ENCODE measurements at regions not wholly inside any gene's neighbourhood (a gene's known extent, or its start where the extent isn't known, plus 50 kb on each side); places are given as distances from the start of the nearest gene placed in this dataset.
"Not testable (repeated sequence)": the region's sequence is repeated elsewhere in the genome, so short reads cannot be mapped to it uniquely, and the experiment has no call there.

DNA sequence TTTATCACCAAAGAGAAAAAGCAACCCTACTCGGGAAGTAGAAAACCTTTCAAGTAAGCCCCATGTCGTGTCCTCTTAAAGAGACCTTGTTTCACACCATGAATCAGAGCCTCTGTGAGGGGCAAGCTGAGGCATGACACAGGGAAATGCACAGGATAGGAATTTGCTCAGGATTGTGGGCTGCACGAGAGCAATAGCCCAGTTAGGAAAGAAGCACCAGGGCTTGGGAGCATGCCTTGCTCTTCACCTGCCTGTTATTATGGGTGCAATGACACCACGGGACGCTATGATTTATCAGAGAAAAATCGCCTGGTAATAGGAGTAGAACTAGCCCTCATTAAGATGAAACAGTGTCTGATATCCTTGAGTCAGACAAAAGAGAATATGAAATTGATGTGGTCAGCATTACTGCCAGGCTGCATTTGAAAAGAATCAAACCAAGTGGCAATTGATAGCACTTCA, 562.9 kb upstream of the NRP1 start:
- no peak for DNase-seq

DNA sequence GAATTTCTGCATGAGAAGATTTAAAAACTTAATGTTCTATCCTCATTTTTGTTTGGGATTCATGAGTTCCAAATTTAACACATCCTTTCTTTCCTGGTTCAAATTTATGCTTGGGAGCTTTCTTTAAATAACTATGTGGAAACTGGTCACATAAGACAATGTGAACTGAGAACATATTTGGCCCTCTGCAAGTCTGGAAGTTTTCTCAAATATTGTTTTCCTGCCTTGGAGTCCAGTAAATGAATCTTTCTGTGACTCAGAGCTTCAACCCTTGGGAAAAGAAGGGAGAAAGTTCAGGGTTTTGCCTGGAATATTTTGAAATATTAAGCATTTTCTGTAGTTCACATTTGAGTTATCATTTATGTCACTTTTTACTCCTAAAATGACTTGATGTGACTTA, 559.0 kb upstream of the NRP1 start:
- no peak for DNase-seq

DNA sequence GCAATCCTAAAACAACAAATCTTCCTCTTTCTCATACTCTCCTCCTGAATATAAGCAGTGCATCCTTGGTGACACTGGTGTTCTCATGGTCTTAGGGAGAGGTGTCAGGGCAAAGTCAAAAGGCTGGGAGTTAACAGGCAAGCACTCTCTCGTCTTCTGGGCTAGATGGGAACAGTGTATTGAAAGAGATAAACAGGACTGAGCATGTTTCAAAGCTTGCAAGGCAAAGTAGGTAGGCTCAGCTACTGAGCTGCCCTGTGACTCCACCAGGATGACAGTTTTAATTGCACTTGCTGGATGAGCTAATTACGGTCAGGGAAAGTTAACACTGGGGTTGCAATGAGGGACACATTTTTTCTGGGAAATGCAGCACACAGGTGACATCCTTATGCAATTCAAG, 554.9 kb upstream of the NRP1 start:
- DNase-seq = no peak

DNA sequence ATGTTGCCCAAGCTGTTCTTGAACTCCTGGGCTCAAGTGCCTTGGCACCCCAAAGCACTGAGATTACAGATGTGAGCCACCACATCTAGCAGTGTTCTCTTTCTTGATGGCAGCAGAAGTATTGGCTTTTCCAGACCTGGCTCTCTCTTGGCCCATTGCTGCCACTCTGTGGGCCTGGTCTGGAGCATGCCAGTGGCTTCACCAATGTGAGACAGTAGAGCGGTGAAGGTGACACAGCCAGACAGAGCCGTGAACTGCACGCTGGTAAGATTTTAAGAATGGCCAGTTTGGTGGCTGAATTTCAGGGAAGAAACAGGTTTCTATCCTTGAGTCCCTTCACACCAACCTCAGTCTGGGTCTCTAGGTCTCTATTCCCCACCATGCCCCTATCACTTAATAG, 552.7 kb upstream of the NRP1 start:
- DNase-seq = no peak

DNA sequence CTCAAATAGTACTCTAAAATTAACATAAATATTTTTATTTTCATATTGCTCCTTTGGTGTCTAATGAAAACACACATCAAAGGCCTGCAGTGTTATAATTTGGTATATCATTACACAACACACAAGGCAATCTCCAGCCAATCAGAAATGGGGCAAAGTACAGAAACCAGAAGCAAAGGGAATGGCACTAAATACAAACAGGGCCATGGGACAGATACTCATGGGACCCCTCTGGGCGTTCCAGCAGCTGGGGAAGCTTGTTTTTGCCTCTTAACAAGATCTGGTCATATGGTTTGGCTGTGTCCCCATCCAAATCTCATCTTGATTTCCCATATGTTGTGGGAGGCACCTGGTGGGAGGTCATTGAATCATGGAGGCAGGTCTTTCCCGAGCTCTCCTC, 551.8 kb upstream of the NRP1 start:
- DNase-seq = no peak

DNA sequence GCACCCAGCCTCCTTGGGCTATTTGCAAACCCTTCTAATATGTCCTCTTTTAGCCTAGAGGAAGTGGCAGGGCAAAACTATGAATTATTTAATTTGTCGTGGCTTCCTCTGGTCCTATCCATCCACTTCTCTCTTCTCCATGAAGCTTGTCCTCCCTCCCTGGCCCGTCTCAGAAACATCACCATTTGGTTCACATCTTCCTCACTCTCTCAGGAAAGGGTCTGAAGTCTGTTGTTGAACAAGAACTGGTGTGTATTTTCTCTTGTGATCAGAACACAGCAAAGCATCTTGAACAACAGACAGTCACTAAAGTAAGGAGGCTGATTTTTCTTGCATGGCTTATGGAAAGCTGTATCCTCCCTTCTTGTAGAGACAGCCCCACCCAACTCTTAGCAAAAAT, 550.1 kb upstream of the NRP1 start:
- DNase-seq = no peak

DNA sequence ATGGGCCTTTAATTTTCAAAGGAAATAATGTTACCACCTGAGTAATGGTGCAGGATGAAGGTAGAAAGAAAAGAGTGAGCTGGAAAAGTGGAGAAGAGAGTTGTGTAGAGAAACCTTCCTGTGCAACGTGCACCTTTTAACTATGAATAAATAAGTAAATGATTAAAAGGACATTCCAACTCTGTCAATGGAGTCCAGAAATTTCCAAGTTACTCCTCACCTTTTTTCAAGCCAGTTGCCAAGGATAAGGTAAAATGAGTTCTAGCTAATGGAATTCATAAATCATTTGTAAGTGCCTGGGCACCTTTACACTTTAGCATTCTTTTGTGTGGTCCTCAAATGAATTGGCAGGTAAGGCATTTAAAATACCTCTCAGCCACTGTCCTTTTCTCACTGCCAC, 549.4 kb upstream of the NRP1 start:
- DNase-seq = no peak

DNA sequence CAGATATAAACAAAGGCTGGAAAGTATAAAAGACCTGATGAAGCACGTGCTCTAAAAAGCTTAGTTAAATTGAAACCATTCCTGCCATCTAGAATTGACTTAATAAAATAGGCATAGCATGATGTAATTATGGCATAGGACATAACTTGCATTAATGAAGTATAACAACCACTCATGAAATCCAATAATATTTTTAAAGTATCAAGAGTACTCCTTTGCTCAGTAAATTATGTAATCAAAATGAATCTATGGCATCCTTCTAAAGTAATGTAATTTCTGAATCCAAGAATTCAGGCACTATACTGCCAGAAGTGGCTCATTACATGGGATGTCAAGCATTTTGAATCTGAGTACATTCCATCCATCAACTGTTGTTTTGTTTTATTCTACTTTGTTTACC, 548.5 kb upstream of the NRP1 start:
- DNase-seq = no peak

DNA sequence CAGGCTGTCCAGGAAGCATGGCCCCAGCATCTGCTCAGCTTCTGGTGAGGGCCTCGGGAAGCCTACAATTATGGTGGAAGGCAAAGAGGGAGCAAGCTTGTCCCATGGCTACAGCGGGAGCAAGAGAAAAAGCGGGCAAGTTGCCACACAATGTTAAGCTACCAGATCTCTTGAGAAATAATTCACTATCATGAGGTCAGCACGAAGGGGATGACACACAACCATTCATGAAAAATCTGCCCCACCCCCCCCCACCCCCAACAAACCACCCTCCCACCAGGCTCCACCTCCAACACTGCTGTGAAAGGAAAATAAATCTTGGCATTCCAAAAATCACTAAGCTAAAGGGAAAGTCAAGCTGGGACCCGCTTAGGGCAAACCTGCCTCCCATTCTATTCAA, 545.8 kb upstream of the NRP1 start:
- no peak for DNase-seq

DNA sequence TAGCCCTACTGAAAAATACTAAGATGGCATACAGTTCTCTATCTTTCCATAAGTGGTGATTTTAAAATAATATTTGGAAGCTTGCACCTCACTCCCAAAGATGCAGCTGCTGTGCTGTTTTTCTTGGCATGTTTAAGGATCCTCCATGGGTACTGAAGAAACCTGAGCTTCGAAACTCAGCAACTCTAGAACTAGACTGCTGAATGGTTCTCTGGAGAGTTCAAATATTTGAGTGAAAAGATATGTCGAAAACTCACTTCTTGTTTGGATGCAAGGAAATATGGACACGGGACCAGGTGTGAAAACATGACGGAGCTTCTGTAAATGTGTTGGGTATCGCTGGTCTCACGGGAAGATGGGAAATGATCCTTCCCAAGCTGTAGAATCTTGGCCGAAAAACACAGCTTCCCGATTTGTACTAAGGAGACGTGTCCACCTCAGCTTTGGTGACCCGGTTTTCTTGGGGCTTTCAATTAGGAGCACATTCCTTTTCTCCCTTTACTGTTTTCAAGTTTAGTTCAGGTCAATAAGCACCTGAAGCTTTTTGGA, 543.8 kb upstream of the NRP1 start:
- no peak for DNase-seq

DNA sequence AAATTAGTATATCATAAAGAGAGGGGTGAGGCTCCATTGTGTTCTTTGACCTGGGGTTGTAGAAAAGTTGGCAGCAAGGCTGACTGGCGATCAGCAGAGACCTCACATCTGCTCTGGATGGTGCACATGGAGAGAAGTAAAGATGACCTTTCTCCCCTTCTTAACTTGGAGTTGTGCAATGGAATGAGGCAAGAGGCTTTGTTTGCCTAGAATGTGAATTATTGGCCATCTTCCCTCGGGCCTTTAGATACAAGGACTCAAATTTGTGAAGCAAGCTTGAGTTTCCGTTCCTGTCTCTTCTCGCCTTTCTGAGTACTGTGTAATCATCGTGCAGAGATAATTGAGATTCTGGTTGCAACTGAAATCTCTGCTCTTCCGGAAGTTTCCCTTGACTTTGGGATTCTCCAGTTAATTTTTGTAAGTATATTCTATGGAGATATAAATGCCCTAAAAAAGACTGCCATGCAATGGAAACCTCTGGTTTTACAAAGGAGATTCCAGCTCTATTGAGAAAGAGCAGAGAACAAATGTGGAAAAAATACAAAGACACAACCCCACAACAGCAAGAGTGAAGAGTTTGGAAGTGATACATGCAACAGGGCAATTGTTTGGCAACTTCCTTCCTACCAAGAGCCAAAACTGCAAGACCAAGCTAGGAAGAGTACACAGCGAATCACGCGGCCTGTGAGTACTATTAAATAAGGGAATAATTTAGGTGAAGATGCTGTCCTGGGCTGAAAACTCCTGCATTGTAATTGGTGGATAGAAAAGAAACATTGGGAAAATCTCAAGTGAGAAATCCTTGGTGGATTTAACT, 542.3 kb upstream of the NRP1 start:
- DNase-seq = no peak

DNA sequence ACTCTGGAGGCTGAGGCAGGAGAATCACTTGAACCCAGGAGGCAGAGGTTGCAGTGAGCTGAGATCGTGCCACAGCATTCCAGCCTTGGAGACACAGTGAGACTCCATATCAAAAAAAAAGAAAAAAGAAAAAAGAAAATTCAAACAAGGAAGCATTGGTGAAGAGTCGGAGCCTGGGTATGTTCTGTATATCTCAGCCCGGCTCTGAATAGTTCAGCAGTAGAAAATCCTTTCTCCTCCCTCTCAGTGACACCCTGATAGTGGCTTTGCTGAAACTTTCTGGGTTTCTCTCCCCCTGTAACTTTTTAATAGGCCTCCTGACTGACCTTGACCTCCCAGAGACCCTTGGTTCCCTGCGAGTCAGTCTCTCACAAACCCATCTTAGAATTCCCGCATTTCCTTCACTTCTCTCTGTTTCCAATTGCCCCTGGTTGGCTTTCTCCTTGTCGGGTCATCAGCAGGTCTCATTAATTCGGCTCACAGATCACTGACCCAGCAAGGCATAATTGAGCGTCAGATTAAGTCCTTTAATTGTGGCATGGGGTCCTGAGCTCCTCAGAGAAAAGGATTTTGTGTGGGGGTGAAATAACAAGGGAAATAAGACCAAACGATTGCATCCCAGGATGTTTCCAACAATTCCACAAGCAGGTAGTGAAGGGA, 541.6 kb upstream of the NRP1 start:
- DNase-seq = no peak

DNA sequence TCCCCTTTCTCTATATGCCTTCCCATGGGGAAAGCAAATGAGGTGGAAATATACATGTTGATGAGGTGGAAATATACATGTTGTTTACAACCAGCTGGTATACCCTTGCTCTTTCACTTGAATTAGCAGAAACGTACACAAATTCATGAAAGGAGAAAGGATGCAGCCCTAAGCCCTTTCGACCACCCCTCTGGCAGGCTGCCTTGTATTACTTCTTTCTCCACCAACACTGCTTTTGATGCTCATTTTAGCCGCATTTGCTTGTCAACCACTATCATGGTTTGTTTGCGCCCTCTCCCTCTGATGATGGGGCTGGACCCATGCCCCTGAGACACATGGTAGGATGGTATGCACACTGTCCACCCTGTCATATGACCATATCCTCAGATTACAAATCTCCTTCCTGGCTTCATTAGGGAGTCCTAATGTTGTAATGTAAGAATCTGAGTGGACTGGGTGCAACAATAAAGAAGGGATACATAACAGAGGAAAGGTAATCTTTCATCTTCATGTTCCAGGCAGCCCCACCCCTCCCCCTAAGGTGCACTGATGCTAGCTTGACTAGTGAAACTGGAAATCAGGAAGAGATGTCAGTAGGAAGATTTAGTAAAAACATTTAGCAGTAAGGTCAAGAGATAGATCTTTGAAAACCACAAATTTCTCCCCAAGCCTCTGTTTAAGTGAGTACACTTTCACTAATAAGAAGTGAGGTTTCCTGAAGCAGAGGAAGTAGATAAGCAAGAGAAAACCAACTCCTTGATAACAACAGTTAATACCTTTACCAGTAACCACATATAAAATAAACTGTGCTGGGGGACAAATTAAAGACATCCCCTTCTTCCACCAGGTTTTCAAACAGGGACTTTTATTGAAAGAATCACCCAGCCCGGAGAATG, 536.8 kb upstream of the NRP1 start:
- no peak for DNase-seq

DNA sequence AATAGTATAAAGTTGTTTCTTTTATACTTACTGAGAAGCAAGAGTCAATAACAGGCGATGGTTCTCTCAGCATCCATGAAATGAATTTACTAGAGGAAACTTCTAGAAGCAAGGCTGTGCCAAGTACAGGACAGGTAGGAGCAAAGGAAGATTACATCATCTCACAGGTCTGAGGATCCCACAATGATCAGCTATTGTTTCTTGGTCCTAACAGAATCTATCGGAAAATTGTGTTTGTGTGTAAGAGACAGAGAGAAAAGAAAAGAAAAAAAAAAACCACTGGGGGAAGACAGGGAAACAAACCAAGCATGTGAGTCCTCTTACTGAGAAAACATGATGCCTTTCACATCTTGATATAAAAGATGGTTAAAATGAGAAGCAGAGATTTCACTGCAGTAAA, 535.0 kb upstream of the NRP1 start:
- no peak for DNase-seq

DNA sequence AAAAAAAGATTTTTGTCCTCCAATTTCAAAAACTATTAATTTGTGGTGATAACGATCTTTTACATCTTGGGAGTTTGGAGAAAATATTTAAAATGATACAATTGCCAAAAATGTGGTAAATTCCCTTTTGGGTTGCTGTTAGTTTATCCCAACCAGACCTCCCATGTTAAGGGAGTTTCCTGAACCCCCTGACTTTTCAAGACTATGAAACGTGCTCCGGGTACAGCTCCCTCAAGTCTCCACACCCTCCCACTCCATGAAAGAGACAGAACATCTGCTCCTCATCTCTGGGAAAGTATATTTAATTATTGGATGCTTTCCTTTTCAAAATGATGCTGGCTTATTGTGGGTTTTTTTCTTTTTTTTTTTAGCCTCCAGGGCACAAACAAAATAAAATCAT, 534.6 kb upstream of the NRP1 start:
- DNase-seq = no peak

DNA sequence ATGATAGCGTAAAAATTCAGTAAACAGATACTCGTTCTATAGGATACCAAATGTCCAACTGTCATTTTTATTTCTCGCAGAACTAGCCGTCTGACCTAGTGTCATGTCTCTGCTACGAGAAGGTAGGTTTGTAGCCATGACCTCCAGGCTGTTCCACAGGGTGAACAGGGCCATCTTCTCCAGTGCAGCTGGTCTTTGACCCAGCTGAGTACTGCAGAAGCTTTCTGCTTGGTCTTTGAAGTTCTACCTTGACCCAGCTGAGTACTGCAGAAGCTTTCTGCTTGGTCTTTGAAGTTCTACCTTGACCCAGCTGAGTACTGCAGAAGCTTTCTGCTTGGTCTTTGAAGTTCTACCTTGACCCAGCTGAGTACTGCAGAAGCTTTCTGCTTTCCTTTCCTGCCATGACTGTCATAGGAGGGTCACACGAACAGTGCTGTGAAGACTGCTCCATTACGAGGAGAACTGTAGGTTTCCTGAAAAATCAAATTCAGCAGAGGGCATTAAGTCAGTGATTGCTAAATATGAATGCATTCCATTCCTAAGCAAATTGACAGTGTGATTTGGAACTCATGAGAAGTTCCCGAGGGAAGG, 532.8 kb upstream of the NRP1 start:
- not testable (repeated sequence) for DNase-seq

DNA sequence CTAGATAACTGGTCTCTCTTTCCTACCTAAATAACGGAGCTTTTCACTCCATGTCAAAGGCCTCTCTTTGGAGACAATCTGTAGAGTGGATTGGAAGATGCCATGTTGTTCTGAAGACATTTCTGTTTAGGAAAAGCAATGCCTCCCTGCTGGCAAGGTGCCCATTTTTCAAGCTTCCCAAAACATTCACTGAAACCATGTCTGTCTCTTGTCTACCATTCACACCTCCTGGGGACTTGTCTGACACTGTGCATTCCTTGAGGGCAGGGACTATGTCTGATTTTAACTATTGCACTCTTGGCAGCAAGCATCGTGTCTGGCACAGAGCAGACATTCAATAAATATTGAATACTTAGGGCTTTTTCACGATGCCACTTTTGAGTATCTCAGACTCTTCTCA, 528.9 kb upstream of the NRP1 start:
- no peak for DNase-seq

DNA sequence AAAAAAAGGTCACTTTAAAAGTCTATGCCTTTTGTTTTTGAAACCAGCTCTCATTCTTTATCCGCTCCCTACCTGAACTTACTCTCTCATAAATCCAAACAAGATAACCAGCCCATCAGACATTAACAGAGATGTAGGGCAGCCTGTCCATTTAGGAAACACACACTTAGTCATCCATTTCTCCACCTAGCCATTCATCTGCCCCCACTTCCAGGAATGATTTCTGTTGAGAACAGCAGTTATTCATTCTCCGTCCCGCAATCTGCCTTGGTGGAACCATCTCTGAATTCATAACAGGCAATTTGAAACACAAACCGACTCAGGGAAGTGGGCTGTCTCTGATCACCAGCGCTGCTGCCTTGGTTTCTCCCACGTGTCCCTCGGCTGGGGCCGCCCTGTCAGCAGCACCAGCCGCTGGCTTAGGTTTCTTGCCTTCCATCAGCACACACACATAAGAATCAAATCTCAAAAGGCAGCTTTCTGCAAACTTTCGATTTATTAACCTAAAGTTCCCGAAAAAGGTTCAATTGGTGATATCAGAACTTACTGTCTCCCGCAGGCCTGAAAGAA, 528.2 kb upstream of the NRP1 start:
- DNase-seq = no peak

DNA sequence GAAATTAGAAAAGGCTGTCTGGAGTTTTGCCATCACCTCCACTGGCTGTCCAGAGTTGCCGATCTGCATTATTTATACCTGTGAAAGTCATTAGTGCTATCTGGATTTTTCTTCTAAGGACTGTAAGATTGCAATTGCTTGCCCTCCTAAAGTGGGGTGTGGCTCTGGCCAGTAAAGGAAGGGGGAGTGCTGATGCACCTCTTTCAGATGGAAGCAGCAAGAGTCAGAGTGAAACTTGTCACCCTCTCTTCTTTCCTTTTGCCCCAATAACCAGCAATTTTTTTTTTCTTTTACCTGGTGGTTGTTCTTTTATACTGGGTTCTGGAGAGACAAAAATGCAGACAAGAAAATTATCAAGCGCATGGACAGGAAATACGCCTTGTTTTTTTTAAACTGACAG, 527.4 kb upstream of the NRP1 start:
- no peak for DNase-seq

DNA sequence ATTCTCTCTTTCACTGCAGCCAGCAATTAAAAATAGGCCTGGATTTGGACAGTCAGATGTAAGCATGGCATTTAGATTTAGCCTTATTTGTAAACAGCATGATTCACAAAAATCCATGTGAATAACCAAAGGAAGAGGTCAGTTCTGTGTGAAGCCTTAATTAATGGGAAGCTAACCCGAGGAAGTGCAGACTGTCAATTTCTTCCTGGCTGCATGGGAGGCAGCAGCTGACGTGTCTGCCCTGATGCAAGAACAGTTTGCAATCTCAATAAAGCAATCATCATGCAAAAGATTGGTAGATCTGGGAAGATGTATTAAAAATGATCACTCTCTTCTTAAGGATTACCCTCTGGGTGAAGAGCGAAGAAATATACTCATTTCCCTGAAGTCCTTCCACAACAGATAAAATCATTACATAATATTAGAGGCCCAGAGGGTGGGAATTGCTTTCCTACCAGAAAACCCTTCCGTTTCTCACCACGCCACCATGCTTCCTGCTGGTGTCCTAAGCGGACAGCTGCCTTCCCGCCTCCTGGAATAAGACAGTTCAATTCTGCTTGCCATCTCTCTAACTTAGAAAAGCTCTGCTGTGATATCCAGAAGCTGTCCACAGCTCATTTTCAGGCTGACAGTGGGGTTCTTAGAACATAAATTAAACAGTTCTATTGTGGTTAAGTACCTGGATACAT, 526.7 kb upstream of the NRP1 start:
- no peak for DNase-seq

DNA sequence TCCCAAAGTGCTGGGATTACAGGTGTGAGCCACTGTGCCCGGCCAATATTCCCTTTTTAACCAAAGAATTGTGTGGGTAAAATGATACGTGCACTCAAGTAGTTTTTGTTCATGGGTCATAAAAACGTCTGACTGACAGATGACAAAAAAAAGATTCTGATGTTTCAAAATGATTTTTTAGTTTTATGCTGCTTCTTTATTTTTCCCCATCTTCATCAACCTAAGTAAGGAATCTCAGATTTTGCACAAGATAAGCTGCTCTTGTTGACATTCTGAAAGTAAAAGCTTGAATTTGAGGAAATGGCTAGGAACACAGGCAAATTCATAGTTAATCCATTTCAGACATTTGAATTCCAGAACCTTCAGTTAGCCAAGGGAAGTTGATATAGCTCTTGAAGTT, 526.1 kb upstream of the NRP1 start:
- DNase-seq = no peak
